Adrenal gland (tissue), 5 donors: ENCODE measurements at regions not wholly inside any gene's neighbourhood (a gene's known extent, or its start where the extent isn't known, plus 50 kb on each side); places are given as distances from the start of the nearest gene placed in this dataset.

ENCODE experiments used
- CTCF ChIP-seq, 6 experiments: fragments of 450-650 bp in 4 of 6; fragments of 200-600 bp in 2 of 6; sonication (generic) in 1 of 6; IDR thresholded peaks; 1 replicate in 5 of 6; 2 replicates in 1 of 6; pipeline versions ENCODE4 v1.5.1 to v1.8.0; 2016 to 2021; ENCODE audit warnings: antibody characterized with exemption in 6 of 6, mild to moderate bottlenecking in 2 of 6, moderate library complexity in 1 of 6
- POLR2A ChIP-seq, 2 donors: fragments of 450-650 bp; IDR thresholded peaks; one replicate each; pipeline ENCODE4 v1.6.1; 2017; ENCODE audit warnings: antibody characterized with exemption in 2 of 2, mild to moderate bottlenecking in 2 of 2, moderate library complexity in 1 of 2
- donor health status: DM: no; HTN: no; CAD: no.

GRCh38 chr4:54988655-54989054 is 136.7 kb downstream of the KDR start:
- no peak for TF ChIP-seq POLR2A (IDR thresholded peaks at IDR 0.05)
- TF ChIP-seq CTCF (IDR thresholded peaks at IDR 0.05), result no peak
